ENCODE measurements at regions not wholly inside any gene's neighbourhood (a gene's known extent, or its start where the extent isn't known, plus 50 kb on each side); places are given as distances from the start of the nearest gene placed in this dataset.
"Not testable (repeated sequence)": the region's sequence is repeated elsewhere in the genome, so short reads cannot be mapped to it uniquely, and the experiment has no call there.

- DNase-seq (no peak), ATAC-seq (no peak)
- intact Hi-C loops (cut with micrococcal nuclease), result no loop called here
These were observed 74.9 kb upstream of the WASF3 start for GRCh38 chr13:26482451-26483197.

- intact Hi-C loops (cut with micrococcal nuclease), result no loop called here
- DNase-seq (no peak), ATAC-seq (no peak)
These were observed 73.9 kb upstream of the WASF3 start for GRCh38 chr13:26483546-26483945.

- DNase-seq (no peak), ATAC-seq (no peak)
- intact Hi-C loops (cut with micrococcal nuclease), result no loop called here
These were observed 73.3 kb upstream of the WASF3 start for GRCh38 chr13:26484196-26484595.

- intact Hi-C loops (cut with micrococcal nuclease), result no loop called here
- ATAC-seq, result no peak
- DNase-seq, result no peak
These were observed 72.2 kb upstream of the WASF3 start for GRCh38 chr13:26485288-26485687.

- intact Hi-C loops (cut with micrococcal nuclease), result no loop called here
- ATAC-seq (peak; percentile 61), DNase-seq (no peak)
These were observed 71.7 kb upstream of the WASF3 start for GRCh38 chr13:26485786-26486185.

GRCh38 chr13:26486550-26486949 lies 70.9 kb upstream of the WASF3 start:
- peak; percentile 69 for DNase-seq
- intact Hi-C loops (cut with micrococcal nuclease), result no loop called here
- ATAC-seq, result peak; percentile 95

- intact Hi-C loops (cut with micrococcal nuclease), result no loop called here
- ATAC-seq (no peak), DNase-seq (no peak)
These were observed 69.7 kb upstream of the WASF3 start for GRCh38 chr13:26487781-26488180.

GRCh38 chr13:26488236-26489003 lies 69.1 kb upstream of the WASF3 start:
- DNase-seq, result no peak
- intact Hi-C loops (cut with micrococcal nuclease), result no loop called here
- no peak for ATAC-seq

GRCh38 chr13:26492301-26492700 lies 65.2 kb upstream of the WASF3 start:
- ATAC-seq; intact Hi-C loops (cut with micrococcal nuclease): not testable (repeated sequence)

GRCh38 chr13:26494571-26495195 lies 62.8 kb upstream of the WASF3 start:
- DNase-seq (no peak), ATAC-seq (no peak)
- intact Hi-C loops (cut with micrococcal nuclease), result loop anchor here (5.0 kb wide), 1 partner anchor 312 kb away; no protein-coding TSS in a partner anchor

More at GRCh38 chr13:26492301-26492700, 65.2 kb upstream of the WASF3 start:
- not testable (repeated sequence) for DNase-seq

- no peak for DNase-seq
- intact Hi-C loops (cut with micrococcal nuclease), result loop anchor here (5.0 kb wide), 1 partner anchor 313 kb away; no protein-coding TSS in a partner anchor
- peak; percentile 16 for ATAC-seq
These were observed 61.7 kb upstream of the WASF3 start for GRCh38 chr13:26495750-26496149.

GRCh38 chr13:26497968-26498511 lies 59.4 kb upstream of the WASF3 start:
- DNase-seq (no peak), ATAC-seq (no peak)
- intact Hi-C loops (cut with micrococcal nuclease), result loop anchor here (5.0 kb wide), 1 partner anchor 316 kb away; no protein-coding TSS in a partner anchor

GRCh38 chr13:26498656-26499601 lies 58.6 kb upstream of the WASF3 start:
- intact Hi-C loops (cut with micrococcal nuclease), result loop anchor here (5.0 kb wide), 1 partner anchor 317 kb away; no protein-coding TSS in a partner anchor
- no peak for DNase-seq
- ATAC-seq, result peak; percentile 49

GRCh38 chr13:26500618-26501320 lies 56.7 kb upstream of the WASF3 start:
- ATAC-seq (no peak), DNase-seq (no peak)
- intact Hi-C loops (cut with micrococcal nuclease), result no loop called here

- DNase-seq, result no peak
- intact Hi-C loops (cut with micrococcal nuclease), result no loop called here
- ATAC-seq, result no peak
These were observed 55.8 kb upstream of the WASF3 start for GRCh38 chr13:26501641-26502040.

- peak; percentile 73 for ATAC-seq
- intact Hi-C loops (cut with micrococcal nuclease), result no loop called here
- DNase-seq, result no peak
These were observed 54.7 kb upstream of the WASF3 start for GRCh38 chr13:26502826-26503225.

- ATAC-seq (no peak), DNase-seq (no peak)
- intact Hi-C loops (cut with micrococcal nuclease), result no loop called here
These were observed 53.5 kb upstream of the WASF3 start for GRCh38 chr13:26503826-26504594.

All from left ventricle myocardium superior (tissue), 1 donor.